ENCODE measurements at regions not wholly inside any gene's neighbourhood (a gene's known extent, or its start where the extent isn't known, plus 50 kb on each side); places are given as distances from the start of the nearest gene placed in this dataset.

DNA sequence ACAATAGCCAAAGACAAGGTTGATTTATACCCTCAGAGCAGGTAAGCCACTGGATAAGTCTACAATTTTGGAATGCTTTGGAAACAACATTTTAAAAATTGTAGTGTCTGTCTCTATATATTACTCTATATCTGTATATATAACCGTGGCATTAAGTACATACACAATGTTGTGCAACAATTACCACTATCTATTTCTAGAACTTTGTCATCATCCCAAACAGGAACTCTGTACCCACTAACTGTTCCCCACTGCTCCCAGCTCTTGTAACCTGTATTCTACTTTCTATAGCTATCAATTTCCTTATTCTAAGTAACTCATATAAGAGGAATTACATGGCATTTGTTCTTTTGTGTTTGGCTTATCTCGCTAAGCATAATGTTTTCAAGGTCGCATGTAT lies 78.2 kb upstream of the ASCC3 start:
- Histone ChIP-seq H3K9me3 (ENCODE audit: control insufficient read depth in 1 of 2, insufficient read depth in 1 of 2, low read depth in 1 of 2, low read length in 2 of 2) (no peaks in the 10 kb centered on the region), H3K4me1 (ENCODE audit: control insufficient read depth in 1 of 2, insufficient read depth in 2 of 2, low read length in 2 of 2) (no peaks in the 10 kb centered on the region), H3K9ac (ENCODE audit: low read length) (no peak overlapping the region), H3K36me3 (ENCODE audit: control insufficient read depth in 1 of 2, insufficient read depth in 2 of 2, low read length in 2 of 2) (no peaks in the 10 kb centered on the region), H3K27ac (ENCODE audit: low read depth, low read length) (no peak overlapping the region), H3K27me3 (ENCODE audit: insufficient read depth, low read length) (no peaks in the 10 kb centered on the region), H3K4me2 (ENCODE audit: low read length) (no peak overlapping the region), H2AFZ (ENCODE audit: low read depth, low read length, poor library complexity, severe bottlenecking) (no peak overlapping the region), H3K9me2 (ENCODE audit: insufficient read depth) (0 out of 2 replicates have a peak, but pooled peaks cover 4% of the 10 kb centered on the region), H3K4me3 (replicated peaks in 1 of 2; ENCODE audit: low read depth in 1 of 2, low read length in 2 of 2) (no peak overlapping the region), H4K20me1 (ENCODE audit: insufficient read depth) (no peaks in the 10 kb centered on the region), H3K79me2 (ENCODE audit: insufficient read depth, low read length) (no peaks in the 10 kb centered on the region)
- no TSS peak for BruUV-seq (replicated peaks)
- DNase-seq (ENCODE audit: low read depth, low spot score), result no peak
- intact Hi-C loops (cut with micrococcal nuclease), result no loop called here
- TF ChIP-seq POLR2AphosphoS5 (IDR thresholded peaks at IDR 0.05; ENCODE audit: low read depth, low read length) (no peak), RAD21 (IDR thresholded peaks at IDR 0.05; ENCODE audit: low read depth) (no peak), YY1 (IDR thresholded peaks at IDR 0.05; ENCODE audit: extremely low read depth, insufficient replicate concordance, low read depth, low read length) (no peak), JUND (IDR thresholded peaks at IDR 0.05) (no peak), TCF7L2 (IDR thresholded peaks at IDR 0.05; ENCODE audit: borderline replicate concordance, extremely low read depth, insufficient read depth, insufficient read length) (no peak)
- TF ChIP-seq, protein P1, sequence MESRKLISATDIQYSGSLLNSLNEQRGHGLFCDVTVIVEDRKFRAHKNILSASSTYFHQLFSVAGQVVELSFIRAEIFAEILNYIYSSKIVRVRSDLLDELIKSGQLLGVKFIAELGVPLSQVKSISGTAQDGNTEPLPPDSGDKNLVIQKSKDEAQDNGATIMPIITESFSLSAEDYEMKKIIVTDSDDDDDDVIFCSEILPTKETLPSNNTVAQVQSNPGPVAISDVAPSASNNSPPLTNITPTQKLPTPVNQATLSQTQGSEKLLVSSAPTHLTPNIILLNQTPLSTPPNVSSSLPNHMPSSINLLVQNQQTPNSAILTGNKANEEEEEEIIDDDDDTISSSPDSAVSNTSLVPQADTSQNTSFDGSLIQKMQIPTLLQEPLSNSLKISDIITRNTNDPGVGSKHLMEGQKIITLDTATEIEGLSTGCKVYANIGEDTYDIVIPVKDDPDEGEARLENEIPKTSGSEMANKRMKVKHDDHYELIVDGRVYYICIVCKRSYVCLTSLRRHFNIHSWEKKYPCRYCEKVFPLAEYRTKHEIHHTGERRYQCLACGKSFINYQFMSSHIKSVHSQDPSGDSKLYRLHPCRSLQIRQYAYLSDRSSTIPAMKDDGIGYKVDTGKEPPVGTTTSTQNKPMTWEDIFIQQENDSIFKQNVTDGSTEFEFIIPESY (IDR thresholded peaks at IDR 0.05; ENCODE audit: extremely low read depth, insufficient replicate concordance, low read length), result no peak
- TF ChIP-seq, protein P2, sequence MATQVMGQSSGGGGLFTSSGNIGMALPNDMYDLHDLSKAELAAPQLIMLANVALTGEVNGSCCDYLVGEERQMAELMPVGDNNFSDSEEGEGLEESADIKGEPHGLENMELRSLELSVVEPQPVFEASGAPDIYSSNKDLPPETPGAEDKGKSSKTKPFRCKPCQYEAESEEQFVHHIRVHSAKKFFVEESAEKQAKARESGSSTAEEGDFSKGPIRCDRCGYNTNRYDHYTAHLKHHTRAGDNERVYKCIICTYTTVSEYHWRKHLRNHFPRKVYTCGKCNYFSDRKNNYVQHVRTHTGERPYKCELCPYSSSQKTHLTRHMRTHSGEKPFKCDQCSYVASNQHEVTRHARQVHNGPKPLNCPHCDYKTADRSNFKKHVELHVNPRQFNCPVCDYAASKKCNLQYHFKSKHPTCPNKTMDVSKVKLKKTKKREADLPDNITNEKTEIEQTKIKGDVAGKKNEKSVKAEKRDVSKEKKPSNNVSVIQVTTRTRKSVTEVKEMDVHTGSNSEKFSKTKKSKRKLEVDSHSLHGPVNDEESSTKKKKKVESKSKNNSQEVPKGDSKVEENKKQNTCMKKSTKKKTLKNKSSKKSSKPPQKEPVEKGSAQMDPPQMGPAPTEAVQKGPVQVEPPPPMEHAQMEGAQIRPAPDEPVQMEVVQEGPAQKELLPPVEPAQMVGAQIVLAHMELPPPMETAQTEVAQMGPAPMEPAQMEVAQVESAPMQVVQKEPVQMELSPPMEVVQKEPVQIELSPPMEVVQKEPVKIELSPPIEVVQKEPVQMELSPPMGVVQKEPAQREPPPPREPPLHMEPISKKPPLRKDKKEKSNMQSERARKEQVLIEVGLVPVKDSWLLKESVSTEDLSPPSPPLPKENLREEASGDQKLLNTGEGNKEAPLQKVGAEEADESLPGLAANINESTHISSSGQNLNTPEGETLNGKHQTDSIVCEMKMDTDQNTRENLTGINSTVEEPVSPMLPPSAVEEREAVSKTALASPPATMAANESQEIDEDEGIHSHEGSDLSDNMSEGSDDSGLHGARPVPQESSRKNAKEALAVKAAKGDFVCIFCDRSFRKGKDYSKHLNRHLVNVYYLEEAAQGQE (IDR thresholded peaks at IDR 0.05; ENCODE audit: low read depth), result no peak
- ChIA-PET CTCF (no interaction called here), POLR2A (no interaction called here), RAD21 (ENCODE audit: low non-redundant PET in 1 of 2, low total read pairs in 2 of 2, uncharacterized antibody in 2 of 2, unreplicated experiment in 2 of 2) (no interaction called here)
- no peak for ATAC-seq

Data from HCT116 (cell line).